Renal pelvis (tissue), 1 donor: ENCODE measurements at regions not wholly inside any gene's neighbourhood (a gene's known extent, or its start where the extent isn't known, plus 50 kb on each side); places are given as distances from the start of the nearest gene placed in this dataset.

ENCODE experiments used
- DNase-seq: peaks from one replicate; pipeline ENCODE4 v3.0.0-alpha.2; 2013

- no peak for DNase-seq
Observed at GRCh38 chr22:48898524-48899250, 929.0 kb downstream of the BRD1 start.

GRCh38 chr22:48897645-48898370, 929.9 kb downstream of the BRD1 start:
- DNase-seq, result no peak

GRCh38 chr22:48896766-48897644, 930.7 kb downstream of the BRD1 start:
- DNase-seq, result no peak

- no peak for DNase-seq
Observed at GRCh38 chr22:48895831-48896765, 931.6 kb downstream of the BRD1 start.

GRCh38 chr22:48895336-48895735, 932.3 kb downstream of the BRD1 start:
- DNase-seq, result no peak

GRCh38 chr22:48894804-48895250, 932.8 kb downstream of the BRD1 start:
- DNase-seq, result no peak

- no peak for DNase-seq
Observed at GRCh38 chr22:48894064-48894671, 933.5 kb downstream of the BRD1 start.

- DNase-seq, result no peak
Observed at GRCh38 chr22:48893288-48894063, 934.2 kb downstream of the BRD1 start.

- no peak for DNase-seq
Observed at GRCh38 chr22:48892578-48893287, 934.9 kb downstream of the BRD1 start.

- DNase-seq, result no peak
Observed at GRCh38 chr22:48891688-48892577, 935.7 kb downstream of the BRD1 start.

- DNase-seq, result no peak
Observed at GRCh38 chr22:48890693-48891554, 936.7 kb downstream of the BRD1 start.

- no peak for DNase-seq
Observed at GRCh38 chr22:48889887-48890692, 937.6 kb downstream of the BRD1 start.

GRCh38 chr22:48889209-48889830, 938.4 kb downstream of the BRD1 start:
- no peak for DNase-seq

GRCh38 chr22:48888466-48889208, 939.0 kb downstream of the BRD1 start:
- no peak for DNase-seq
